ENCODE measurements at regions not wholly inside any gene's neighbourhood (a gene's known extent, or its start where the extent isn't known, plus 50 kb on each side); places are given as distances from the start of the nearest gene placed in this dataset.

- no peaks in the 10 kb centered on the region for H3K9me3 ChIP-seq (ENCODE audit: control insufficient read depth in 4 of 4, low read length in 3 of 4)
- H3K9ac ChIP-seq (ENCODE audit: low read depth in 1 of 2, low read length in 2 of 2) = no peak overlapping the region
Measured at GRCh38 chr15:69880571-69881301, 217.0 kb downstream of the TLE3 start.

More at GRCh38 chr15:69880571-69881301, 217.0 kb downstream of the TLE3 start:
- Histone ChIP-seq H3K36me3 (ENCODE audit: control insufficient read depth in 4 of 4, insufficient read depth in 3 of 4, low read depth in 1 of 4, low read length in 3 of 4) (no peaks in the 10 kb centered on the region), H3K4me1 (ENCODE audit: control insufficient read depth in 4 of 4, insufficient read depth in 4 of 4, low read length in 3 of 4) (no peaks in the 10 kb centered on the region), H3K27me3 (ENCODE audit: control insufficient read depth in 4 of 4, insufficient read depth in 4 of 4, low read length in 3 of 4) (peaks cover 0 to 4% (median under 1%) of the 10 kb centered on the region in 4 donors), H3K4me3 (ENCODE audit: low read depth in 1 of 3, low read length in 3 of 3) (no peak overlapping the region), H3K27ac (ENCODE audit: low read depth in 1 of 2, low read length in 2 of 2) (no peak overlapping the region)
- no peak for DNase-seq (ENCODE audit: low spot score)
- TF ChIP-seq REST (IDR thresholded peaks at IDR 0.05) (no peak), JUND (IDR thresholded peaks at IDR 0.05) (no peak), RAD21 (IDR thresholded peaks at IDR 0.05) (no peak), FOXA2 (IDR thresholded peaks at IDR 0.05) (no peak), HNF4G (IDR thresholded peaks at IDR 0.05) (no peak), RXRA (IDR thresholded peaks at IDR 0.05) (no peak), NR2F2 (IDR thresholded peaks at IDR 0.05) (no peak), FOXA1 (IDR thresholded peaks at IDR 0.05) (no peak), CTCF (IDR thresholded peaks at IDR 0.05; ENCODE audit: low read depth, low read length, missing input control) (no peak), EGR1 (IDR thresholded peaks at IDR 0.05; ENCODE audit: low read depth in 2 of 2) (no peak), MAX (IDR thresholded peaks at IDR 0.05) (no peak), TAF1 (conservative IDR thresholded peaks at IDR 0.05) (no peak), SP1 (IDR thresholded peaks at IDR 0.05) (no peak), ATF3 (IDR thresholded peaks at IDR 0.05) (no peak), ZBTB33 (IDR thresholded peaks at IDR 0.05) (no peak), HNF4A (conservative IDR thresholded peaks at IDR 0.05) (no peak)
- 90% methylated on average over 6 of the region's 6 CpGs for WGBS

Measured in liver (tissue), 8 donors.